ENCODE measurements at regions not wholly inside any gene's neighbourhood (a gene's known extent, or its start where the extent isn't known, plus 50 kb on each side); places are given as distances from the start of the nearest gene placed in this dataset.

DNA sequence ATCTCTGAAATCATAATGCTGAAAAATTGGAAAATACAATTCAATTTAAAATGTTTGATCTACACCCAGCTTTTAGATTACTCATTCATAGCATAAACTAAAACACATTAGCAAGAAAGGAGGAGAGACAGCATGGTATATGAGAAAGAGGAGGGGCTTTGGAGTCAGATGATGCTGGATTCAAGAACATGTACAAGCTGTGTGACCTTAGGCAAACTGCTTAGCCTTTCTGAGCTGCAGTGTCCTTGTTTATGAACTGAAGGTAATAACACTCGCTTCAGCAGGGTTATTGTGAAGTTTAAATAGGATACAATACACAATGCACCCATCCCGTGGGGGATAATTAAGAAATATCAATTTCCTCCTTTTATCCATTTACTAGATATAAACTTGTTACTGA, 79.2 kb downstream of the MAP1LC3B2 start:
- ChIA-PET CTCF (ENCODE audit: partially characterized antibody) (interaction anchor here (1.7 kb wide), 1 partner anchor 12 kb away, joined by 4 read pairs; no protein-coding TSS in a partner anchor), POLR2A (ENCODE audit: partially characterized antibody) (no interaction called here)
- WGBS, 2 experiments (ENCODE audit: extremely low coverage in 1 of 2, insufficient coverage in 1 of 2, insufficient read length in 1 of 2, insufficient replicate concordance in 2 of 2, low coverage in 1 of 2, low lambda C conversion rate in 2 of 2, missing lambda C conversion rate in 1 of 2) = 92% methylated on average over 2 of the region's 2 CpGs; no CpG with 5 or more reads in 1 of the 2 experiments
- Histone ChIP-seq H3K4me1 (replicated peaks in 1 of 4; ENCODE audit: control insufficient read depth in 3 of 4, insufficient read depth in 4 of 4, low read length in 3 of 4) (no peaks in the 10 kb centered on the region), H3K4me3 (ENCODE audit: extremely low read depth in 1 of 4, insufficient read depth in 2 of 4, low read depth in 3 of 4, low read length in 4 of 4) (no peak overlapping the region), H3K4ac (replicated peaks; ENCODE audit: insufficient read length, low read depth, low read length) (no peak overlapping the region), H3K36me3 (ENCODE audit: control insufficient read depth in 2 of 4, insufficient read depth in 4 of 4, low read length in 3 of 4) (no peaks in the 10 kb centered on the region), H4K91ac (replicated peaks; ENCODE audit: insufficient read length, low read length) (no peak overlapping the region), H3K4me2 (ENCODE audit: insufficient read depth in 1 of 2, low read depth in 2 of 2, low read length in 2 of 2) (no peak overlapping the region), H3K9ac (replicated peaks in 1 of 4; ENCODE audit: extremely low read depth in 1 of 4, low read depth in 3 of 4, low read length in 3 of 4) (no peak overlapping the region), H3K14ac (ENCODE audit: insufficient read length) (no peak overlapping the region), H2BK20ac (ENCODE audit: low read length) (no peak overlapping the region), H2BK15ac (ENCODE audit: low read length) (no peak overlapping the region), H2BK5ac (ENCODE audit: low read depth, low read length) (no peak overlapping the region), H4K5ac (ENCODE audit: insufficient read length, low read depth, low read length) (no peak overlapping the region), H2AFZ (ENCODE audit: low read length) (no peak overlapping the region), H4K8ac (ENCODE audit: extremely low read depth, insufficient read depth, low read length) (no peak overlapping the region), H2AK5ac (ENCODE audit: low read depth, low read length) (no peak overlapping the region), H2BK120ac (replicated peaks; ENCODE audit: low read depth, low read length) (no peak overlapping the region), H2BK12ac (ENCODE audit: low read depth, low read length) (no peak overlapping the region), H3K23me2 (ENCODE audit: low read depth, low read length) (no peaks in the 10 kb centered on the region), H3K79me1 (ENCODE audit: low read depth, low read length) (no peaks in the 10 kb centered on the region), H3K79me2 (ENCODE audit: control insufficient read depth in 1 of 2, insufficient read depth in 2 of 2, low read length in 2 of 2) (no peaks in the 10 kb centered on the region), H4K20me1 (replicated peaks in 1 of 2; ENCODE audit: control insufficient read depth in 1 of 2, insufficient read depth in 2 of 2, low read length in 2 of 2) (no peaks in the 10 kb centered on the region), H3K27me3 (replicated peaks in 1 of 4; ENCODE audit: control insufficient read depth in 3 of 4, extremely low read depth in 1 of 4, insufficient read depth in 3 of 4, low read length in 3 of 4) (no peaks in the 10 kb centered on the region), H3K27ac (ENCODE audit: low read depth, low read length) (no peak overlapping the region), H3K56ac (replicated peaks; ENCODE audit: insufficient read length, low read depth, low read length) (no peak overlapping the region), H3K9me3 (ENCODE audit: insufficient read depth in 2 of 2, low read depth in 1 of 2, low read length in 1 of 2) (no peaks in the 10 kb centered on the region), H3K23ac (ENCODE audit: insufficient read length) (no peak overlapping the region), H3K18ac (ENCODE audit: extremely low read depth, low read length) (no peak overlapping the region)
- TF ChIP-seq YY1 (IDR thresholded peaks at IDR 0.05; ENCODE audit: low read depth, low read length) = no peak
- TF ChIP-seq TCF12 (IDR thresholded peaks at IDR 0.05; ENCODE audit: low read depth, low read length) = no peak
- no peak for TF ChIP-seq TAF7 (optimal IDR thresholded peaks at IDR 0.05; ENCODE audit: borderline replicate concordance, low read depth, low read length)
- no peak for TF ChIP-seq CHD2 (IDR thresholded peaks at IDR 0.05; ENCODE audit: low read length)
- no peak for TF ChIP-seq SRF (IDR thresholded peaks at IDR 0.05; ENCODE audit: low read depth, low read length)
- no peak for TF ChIP-seq SP4 (IDR thresholded peaks at IDR 0.05; ENCODE audit: low read length)
- FAIRE-seq = no peak
- no peak for DNase-seq (ENCODE audit: low read depth in 1 of 2, low spot score in 2 of 2)

All from H1 (cell line).